HEK293 (cell line): ENCODE measurements at regions not wholly inside any gene's neighbourhood (a gene's known extent, or its start where the extent isn't known, plus 50 kb on each side); places are given as distances from the start of the nearest gene placed in this dataset.
A peak's percentile ranks its signal among the peaks of the same experiment; 100 is the strongest.

Experiments
- CTCF ChIA-PET: fragments of 350-600 bp; formaldehyde crosslinking; extraction: SDS; loops from one replicate; lab custom pipeline; 2021; ENCODE audit warnings: antibody characterized with exemption; lab: Yijun Ruan, JAX
- POLR2A ChIA-PET: fragments of 300-600 bp; formaldehyde crosslinking; extraction: SDS; loops from one replicate; lab custom pipeline; 2020; ENCODE audit warnings: antibody characterized with exemption, inconsistent platforms; lab: Yijun Ruan, JAX
- H3K27ac ChIP-seq: fragments of 200-500 bp; sonication (Bioruptor generic); 2 replicates; pipeline ENCODE4 v1.5.1; 2014; ENCODE audit warnings: low read depth, low read length, control low read depth, inconsistent platforms; ENCODE audit errors: extremely low read depth
- H3K36me3 ChIP-seq, 2 experiments: fragments of 200-500 bp in 1 of 2; sonication (Bioruptor generic) in 1 of 2; 1 replicate in 1 of 2; 2 replicates in 1 of 2; pipeline ENCODE4 v1.5.1; 2014 to 2017; ENCODE audit warnings: inconsistent platforms in 2 of 2, low read length in 2 of 2; ENCODE audit not compliant: control insufficient read depth in 2 of 2, insufficient read depth in 1 of 2
- H3K4me1 ChIP-seq: fragments of 200-500 bp; sonication (Bioruptor generic); 2 replicates; pipeline ENCODE4 v1.5.1; 2014; ENCODE audit warnings: mild to moderate bottlenecking, low read length, inconsistent platforms; ENCODE audit not compliant: control insufficient read depth, insufficient read depth
- H3K4me3 ChIP-seq: 2 replicates; pipeline ENCODE4 v1.5.1; 2011; ENCODE audit warnings: low read depth, mild to moderate bottlenecking, control low read depth, low read length, moderate library complexity
- H3K9me3 ChIP-seq: fragments of 200-500 bp; sonication (Bioruptor generic); 2 replicates; pipeline ENCODE4 v1.5.1; 2014; ENCODE audit warnings: low read depth, low read length, inconsistent platforms; ENCODE audit not compliant: control insufficient read depth, insufficient read depth
- PRDM1 ChIP-seq: fragments of 450-650 bp; formaldehyde crosslinking; IDR thresholded peaks from 2 replicates; pipeline ENCODE4; 2016; ENCODE audit warnings: missing biosample characterization, missing genetic modification characterization
- SCRT1 ChIP-seq: fragments of 450-650 bp; formaldehyde crosslinking; IDR thresholded peaks from 2 replicates; pipeline ENCODE4 v1.5.1; 2016; ENCODE audit warnings: missing biosample characterization, missing genetic modification characterization, borderline replicate concordance
- SETDB1 ChIP-seq: IDR thresholded peaks from one replicate; pipeline ENCODE4 v1.6.1; 2017; ENCODE audit warnings: mild to moderate bottlenecking, low read length, moderate library complexity, mixed read lengths; ENCODE audit not compliant: insufficient read length
- WT1 ChIP-seq: fragments of 450-650 bp; formaldehyde crosslinking; IDR thresholded peaks from 2 replicates; pipeline ENCODE4 v1.5.1; 2016; ENCODE audit warnings: missing biosample characterization, missing genetic modification characterization
- YY1 ChIP-seq: fragments of 450-650 bp; formaldehyde crosslinking; IDR thresholded peaks from 2 replicates; pipeline ENCODE4 v1.5.1; 2018; ENCODE audit warnings: missing biosample characterization, missing genetic modification characterization
- ZBTB1 ChIP-seq: fragments of 450-650 bp; formaldehyde crosslinking; IDR thresholded peaks from 2 replicates; pipeline ENCODE4 v1.5.1; 2016; ENCODE audit warnings: missing biosample characterization, missing genetic modification characterization
- ZFHX2 ChIP-seq: fragments of 450-650 bp; formaldehyde crosslinking; conservative IDR thresholded peaks from 2 replicates; pipeline ENCODE4 v1.5.1; 2016; ENCODE audit warnings: missing biosample characterization, missing genetic modification characterization
- ZFP69B ChIP-seq: fragments of 450-650 bp; formaldehyde crosslinking; IDR thresholded peaks from 2 replicates; pipeline ENCODE4 v1.5.1; 2016; ENCODE audit warnings: missing biosample characterization, missing genetic modification characterization
- ZNF121 ChIP-seq: fragments of 450-650 bp; formaldehyde crosslinking; IDR thresholded peaks from 2 replicates; pipeline ENCODE4 v1.5.1; 2016; ENCODE audit warnings: missing biosample characterization, missing genetic modification characterization
- ZNF16 ChIP-seq: fragments of 450-650 bp; formaldehyde crosslinking; IDR thresholded peaks from 2 replicates; pipeline ENCODE4 v1.5.1; 2016; ENCODE audit warnings: low read depth, missing biosample characterization, missing genetic modification characterization
- ZNF2 ChIP-seq: fragments of 450-650 bp; formaldehyde crosslinking; IDR thresholded peaks from 2 replicates; pipeline ENCODE4 v1.5.1; 2016; ENCODE audit warnings: missing biosample characterization, missing genetic modification characterization
- ZNF335 ChIP-seq: fragments of 450-650 bp; formaldehyde crosslinking; conservative IDR thresholded peaks from 2 replicates; pipeline ENCODE4 v1.5.1; 2016; ENCODE audit warnings: missing biosample characterization, missing genetic modification characterization
- ZNF394 ChIP-seq: fragments of 450-650 bp; formaldehyde crosslinking; IDR thresholded peaks from 2 replicates; pipeline ENCODE4 v1.5.1; 2016; ENCODE audit warnings: missing biosample characterization, missing genetic modification characterization, mild to moderate bottlenecking, moderate library complexity, borderline replicate concordance
- ZNF488 ChIP-seq: fragments of 450-650 bp; formaldehyde crosslinking; IDR thresholded peaks from 2 replicates; pipeline ENCODE4 v1.5.1; 2016; ENCODE audit warnings: missing biosample characterization, missing genetic modification characterization
- ZNF654 ChIP-seq: fragments of 450-650 bp; formaldehyde crosslinking; IDR thresholded peaks from 2 replicates; pipeline ENCODE4 v1.5.1; 2016; ENCODE audit warnings: low read depth, missing biosample characterization, missing genetic modification characterization
- ZNF707 ChIP-seq: fragments of 450-650 bp; formaldehyde crosslinking; IDR thresholded peaks from 2 replicates; pipeline ENCODE4 v1.5.1; 2016; ENCODE audit warnings: missing biosample characterization, missing genetic modification characterization
- ZXDB ChIP-seq: fragments of 450-650 bp; formaldehyde crosslinking; IDR thresholded peaks from 2 replicates; pipeline ENCODE4 v1.5.1; 2016; ENCODE audit warnings: missing biosample characterization, missing genetic modification characterization

GRCh38 chr16:51814617-51815016, 663.5 kb upstream of the SALL1 start:
- H3K9me3 ChIP-seq: no peaks in the 10 kb centered on the region
- 0 out of 2 replicates have a peak, but pooled peaks have one; percentile 19 for TF ChIP-seq PRDM1 (tag by site-specific recombination)
- no peak for TF ChIP-seq ZFP69B (tag by site-specific recombination)
- POLR2A ChIA-PET: no interaction called here
- peaks cover 5% of the 10 kb centered on the region; the same call in 1 of the 2 replicates for H3K4me1 ChIP-seq
- no peak overlapping the region for H3K4me3 ChIP-seq
- H3K36me3 ChIP-seq: no peaks in the 10 kb centered on the region
- CTCF ChIA-PET: interaction anchor here (0.6 to 1.2 kb wide), 5 partner anchors 12 to 173 kb away, joined by 3 to 7 read pairs (median 4); no protein-coding TSS in a partner anchor
- no peak overlapping the region for H3K27ac ChIP-seq

- no peaks in the 10 kb centered on the region for H3K9me3 ChIP-seq
- H3K27ac ChIP-seq: no peak overlapping the region
- H3K36me3 ChIP-seq: no peaks in the 10 kb centered on the region
- POLR2A ChIA-PET: no interaction called here
- H3K4me1 ChIP-seq: peaks cover 5% of the 10 kb centered on the region; the same call in 1 of the 2 replicates
- TF ChIP-seq ZNF394 (tag by site-specific recombination) (no peak), SETDB1 (peak; percentile 65), ZNF2 (tag by site-specific recombination) (peak; percentile 98), ZNF654 (tag by site-specific recombination) (peak; percentile 39)
- CTCF ChIA-PET: interaction anchor here (0.7 to 1.2 kb wide), 4 partner anchors 11 to 174 kb away, joined by 3 to 5 read pairs (median 4); no protein-coding TSS in a partner anchor
- H3K4me3 ChIP-seq: no peak overlapping the region
These were observed 662.5 kb upstream of the SALL1 start for GRCh38 chr16:51813609-51814008.

GRCh38 chr16:51812945-51813344, 661.9 kb upstream of the SALL1 start:
- Histone ChIP-seq H3K4me3 (no peak overlapping the region), H3K27ac (no peak overlapping the region), H3K36me3 (no peaks in the 10 kb centered on the region), H3K4me1 (peaks cover 5% of the 10 kb centered on the region; the same call in 1 of the 2 replicates), H3K9me3 (no peaks in the 10 kb centered on the region)
- ChIA-PET POLR2A (no interaction called here), CTCF (interaction anchor here (0.6 to 0.9 kb wide), 4 partner anchors 16 to 139 kb away, joined by 3 to 4 read pairs (median 4); no protein-coding TSS in a partner anchor)
- no peak for TF ChIP-seq ZNF488

GRCh38 chr16:51807551-51807950, 656.5 kb upstream of the SALL1 start:
- no peaks in the 10 kb centered on the region for H3K36me3 ChIP-seq
- CTCF ChIA-PET: interaction anchor here (0.9 kb wide), 1 partner anchor 11 kb away, joined by 3 read pairs; no protein-coding TSS in a partner anchor
- H3K4me1 ChIP-seq: peaks cover 4% of the 10 kb centered on the region; the same call in 1 of the 2 replicates
- H3K27ac ChIP-seq: no peak overlapping the region
- POLR2A ChIA-PET: no interaction called here
- no peak for TF ChIP-seq ZNF16
- TF ChIP-seq ZFHX2: no peak
- TF ChIP-seq ZXDB (tag by site-specific recombination): no peak
- no peak for TF ChIP-seq ZBTB1 (tag by site-specific recombination)
- no peak for TF ChIP-seq ZNF335
- no peak for TF ChIP-seq WT1 (tag by site-specific recombination)
- no peak for TF ChIP-seq ZNF707
- TF ChIP-seq YY1 (tag by site-specific recombination): no peak
- no peak for TF ChIP-seq ZNF121
- no peak for TF ChIP-seq SCRT1 (tag by site-specific recombination)
- no peak overlapping the region for H3K4me3 ChIP-seq
- no peaks in the 10 kb centered on the region for H3K9me3 ChIP-seq
